ENCODE measurements at regions not wholly inside any gene's neighbourhood (a gene's known extent, or its start where the extent isn't known, plus 50 kb on each side); places are given as distances from the start of the nearest gene placed in this dataset.

- Histone ChIP-seq H3K36me3 (ENCODE audit: control insufficient read depth, insufficient read depth, low read length) (no peaks in the 10 kb centered on the region), H3K9me3 (ENCODE audit: control insufficient read depth, low read length) (no peaks in the 10 kb centered on the region), H3K27ac (ENCODE audit: low read depth, low read length, severe bottlenecking) (peak overlapping the region; percentile 75), H3K4me1 (ENCODE audit: control insufficient read depth, insufficient read depth, low read length, poor library complexity, severe bottlenecking) (peaks cover 20% of the 10 kb centered on the region), H3K4me3 (ENCODE audit: extremely low read depth, insufficient read depth, low read length, poor library complexity, severe bottlenecking) (no peak overlapping the region)
- WGBS, 2 experiments (ENCODE audit: insufficient coverage in 2 of 2): no CpG with 5 or more reads among the region's 2 CpGs
Measured at GRCh38 chr4:41437111-41437536, 100.8 kb upstream of the LIMCH1 start.

DNA sequence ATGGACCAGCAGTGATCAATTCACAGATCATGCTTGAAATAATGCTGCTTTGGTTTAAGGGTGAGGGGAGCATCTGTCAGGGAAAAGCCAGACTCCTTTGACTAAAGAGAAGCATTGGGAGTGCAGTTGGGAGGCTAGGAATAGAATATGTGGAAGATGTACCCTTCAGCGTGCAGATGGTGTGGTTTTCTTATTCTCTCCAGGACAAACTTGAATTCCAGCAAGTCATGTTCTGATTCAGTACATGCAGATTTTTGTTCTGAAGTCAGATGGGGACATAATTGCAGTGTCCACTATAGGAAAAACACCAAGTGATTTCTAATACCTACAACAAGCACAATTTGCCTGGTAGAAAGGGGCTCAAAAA, 99.0 kb upstream of the LIMCH1 start:
- Histone ChIP-seq H3K36me3 (ENCODE audit: control insufficient read depth, insufficient read depth, low read length) (no peaks in the 10 kb centered on the region), H3K27ac (ENCODE audit: low read depth, low read length, severe bottlenecking) (no peak overlapping the region)

GRCh38 chr4:41442810-41443209, 95.1 kb upstream of the LIMCH1 start:
- Histone ChIP-seq H3K4me1 (ENCODE audit: control insufficient read depth, insufficient read depth, low read length, poor library complexity, severe bottlenecking) (no peaks in the 10 kb centered on the region), H3K27ac (ENCODE audit: low read depth, low read length, severe bottlenecking) (no peak overlapping the region), H3K36me3 (ENCODE audit: control insufficient read depth, insufficient read depth, low read length) (no peaks in the 10 kb centered on the region), H3K4me3 (ENCODE audit: extremely low read depth, insufficient read depth, low read length, poor library complexity, severe bottlenecking) (no peak overlapping the region), H3K9me3 (ENCODE audit: control insufficient read depth, low read length) (no peaks in the 10 kb centered on the region)

More for the DNA sequence above, 99.0 kb upstream of the LIMCH1 start:
- H3K9me3 ChIP-seq (ENCODE audit: control insufficient read depth, low read length): no peaks in the 10 kb centered on the region
- H3K4me1 ChIP-seq (ENCODE audit: control insufficient read depth, insufficient read depth, low read length, poor library complexity, severe bottlenecking): peaks cover 12% of the 10 kb centered on the region
- 100% methylated on average over 1 of the region's 1 CpG; no CpG with 5 or more reads in 1 of the 2 experiments for WGBS, 2 experiments (ENCODE audit: insufficient coverage in 2 of 2)
- no peak overlapping the region for H3K4me3 ChIP-seq (ENCODE audit: extremely low read depth, insufficient read depth, low read length, poor library complexity, severe bottlenecking)

- no peak overlapping the region for H3K4me3 ChIP-seq (ENCODE audit: extremely low read depth, insufficient read depth, low read length, poor library complexity, severe bottlenecking)
- WGBS, 2 experiments (ENCODE audit: insufficient coverage in 2 of 2): 77 to 89% methylated on average over 2 to 3 of the region's 5 CpGs
- H3K27ac ChIP-seq (ENCODE audit: low read depth, low read length, severe bottlenecking): no peak overlapping the region
- no peaks in the 10 kb centered on the region for H3K4me1 ChIP-seq (ENCODE audit: control insufficient read depth, insufficient read depth, low read length, poor library complexity, severe bottlenecking)
- no peaks in the 10 kb centered on the region for H3K9me3 ChIP-seq (ENCODE audit: control insufficient read depth, low read length)
- no peaks in the 10 kb centered on the region for H3K36me3 ChIP-seq (ENCODE audit: control insufficient read depth, insufficient read depth, low read length)
Measured at GRCh38 chr4:41443340-41444079, 94.4 kb upstream of the LIMCH1 start.

- Histone ChIP-seq H3K36me3 (ENCODE audit: control insufficient read depth, insufficient read depth, low read length) (no peaks in the 10 kb centered on the region), H3K4me3 (ENCODE audit: extremely low read depth, insufficient read depth, low read length, poor library complexity, severe bottlenecking) (no peak overlapping the region), H3K9me3 (ENCODE audit: control insufficient read depth, low read length) (no peaks in the 10 kb centered on the region), H3K27ac (ENCODE audit: low read depth, low read length, severe bottlenecking) (no peak overlapping the region), H3K4me1 (ENCODE audit: control insufficient read depth, insufficient read depth, low read length, poor library complexity, severe bottlenecking) (peaks cover 6% of the 10 kb centered on the region)
- 80% methylated on average over 1 of the region's 1 CpG; no CpG with 5 or more reads in 1 of the 2 experiments for WGBS, 2 experiments (ENCODE audit: insufficient coverage in 2 of 2)
Measured at GRCh38 chr4:41446391-41446790, 91.6 kb upstream of the LIMCH1 start.

DNA sequence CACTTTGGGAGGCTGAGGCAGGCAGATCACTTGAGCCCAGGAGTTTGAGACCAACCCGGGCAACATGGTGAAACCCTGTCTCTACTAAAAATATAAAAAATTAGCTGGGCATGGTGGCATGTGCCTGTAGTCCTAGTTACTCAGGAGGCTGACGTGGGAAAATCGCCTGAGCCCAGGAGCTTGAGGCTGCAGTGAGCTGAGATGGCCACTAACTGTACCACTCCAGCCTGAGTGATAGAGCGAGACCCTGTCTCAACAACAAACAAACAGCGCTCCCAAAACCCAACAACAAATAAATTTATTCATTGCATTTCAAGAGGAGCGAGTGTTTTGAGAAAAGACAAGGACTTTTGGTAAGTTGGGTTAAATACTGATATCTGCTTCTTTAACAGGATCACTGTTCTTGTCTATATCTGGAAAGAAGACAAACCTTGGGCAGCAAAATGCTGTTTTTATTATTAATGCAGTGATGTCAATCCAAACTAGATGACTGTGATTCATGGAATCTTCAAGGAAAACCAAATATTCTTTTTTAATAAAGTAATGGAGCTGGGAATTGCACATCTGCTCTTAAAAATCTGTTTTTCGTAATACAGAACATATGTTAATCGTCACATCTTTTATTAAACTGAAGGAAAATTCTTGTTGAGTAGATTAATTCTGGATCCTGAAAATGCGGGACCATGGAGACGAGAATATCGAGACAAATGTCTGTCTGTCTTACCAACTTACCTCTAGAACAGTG, 90.8 kb upstream of the LIMCH1 start:
- Histone ChIP-seq H3K4me3 (ENCODE audit: extremely low read depth, insufficient read depth, low read length, poor library complexity, severe bottlenecking) (no peak overlapping the region), H3K9me3 (ENCODE audit: control insufficient read depth, low read length) (no peaks in the 10 kb centered on the region), H3K27ac (ENCODE audit: low read depth, low read length, severe bottlenecking) (no peak overlapping the region), H3K36me3 (ENCODE audit: control insufficient read depth, insufficient read depth, low read length) (no peaks in the 10 kb centered on the region), H3K4me1 (ENCODE audit: control insufficient read depth, insufficient read depth, low read length, poor library complexity, severe bottlenecking) (peaks cover 6% of the 10 kb centered on the region)
- 83 to 89% methylated on average over 2 to 6 of the region's 11 CpGs for WGBS, 2 experiments (ENCODE audit: insufficient coverage in 2 of 2)

GRCh38 chr4:41448934-41449333, 89.0 kb upstream of the LIMCH1 start:
- Histone ChIP-seq H3K4me1 (ENCODE audit: control insufficient read depth, insufficient read depth, low read length, poor library complexity, severe bottlenecking) (peaks cover 6% of the 10 kb centered on the region), H3K36me3 (ENCODE audit: control insufficient read depth, insufficient read depth, low read length) (no peaks in the 10 kb centered on the region), H3K27ac (ENCODE audit: low read depth, low read length, severe bottlenecking) (no peak overlapping the region), H3K9me3 (ENCODE audit: control insufficient read depth, low read length) (no peaks in the 10 kb centered on the region), H3K4me3 (ENCODE audit: extremely low read depth, insufficient read depth, low read length, poor library complexity, severe bottlenecking) (no peak overlapping the region)
- 86 to 87% methylated on average over 7 of the region's 7 CpGs for WGBS, 2 experiments (ENCODE audit: insufficient coverage in 2 of 2)

- Histone ChIP-seq H3K27ac (ENCODE audit: low read depth, low read length, severe bottlenecking) (no peak overlapping the region), H3K9me3 (ENCODE audit: control insufficient read depth, low read length) (no peaks in the 10 kb centered on the region), H3K4me1 (ENCODE audit: control insufficient read depth, insufficient read depth, low read length, poor library complexity, severe bottlenecking) (peaks cover 6% of the 10 kb centered on the region), H3K36me3 (ENCODE audit: control insufficient read depth, insufficient read depth, low read length) (no peaks in the 10 kb centered on the region), H3K4me3 (ENCODE audit: extremely low read depth, insufficient read depth, low read length, poor library complexity, severe bottlenecking) (no peak overlapping the region)
- 92 to 100% methylated on average over 2 of the region's 3 CpGs for WGBS, 2 experiments (ENCODE audit: insufficient coverage in 2 of 2)
Measured at GRCh38 chr4:41451961-41452360, 86.0 kb upstream of the LIMCH1 start.

- Histone ChIP-seq H3K36me3 (ENCODE audit: control insufficient read depth, insufficient read depth, low read length) (no peaks in the 10 kb centered on the region), H3K9me3 (ENCODE audit: control insufficient read depth, low read length) (no peaks in the 10 kb centered on the region), H3K4me3 (ENCODE audit: extremely low read depth, insufficient read depth, low read length, poor library complexity, severe bottlenecking) (no peak overlapping the region), H3K4me1 (ENCODE audit: control insufficient read depth, insufficient read depth, low read length, poor library complexity, severe bottlenecking) (peaks cover 6% of the 10 kb centered on the region), H3K27ac (ENCODE audit: low read depth, low read length, severe bottlenecking) (no peak overlapping the region)
- no CpG with 5 or more reads among the region's 6 CpGs for WGBS, 2 experiments (ENCODE audit: insufficient coverage in 2 of 2)
Measured at GRCh38 chr4:41452484-41453225, 85.3 kb upstream of the LIMCH1 start.

GRCh38 chr4:41454423-41454822, 83.5 kb upstream of the LIMCH1 start:
- 52 to 80% methylated on average over 1 to 4 of the region's 4 CpGs for WGBS, 2 experiments (ENCODE audit: insufficient coverage in 2 of 2)

More at GRCh38 chr4:41454423-41454822, 83.5 kb upstream of the LIMCH1 start:
- H3K4me1 ChIP-seq (ENCODE audit: control insufficient read depth, insufficient read depth, low read length, poor library complexity, severe bottlenecking): no peaks in the 10 kb centered on the region
- H3K9me3 ChIP-seq (ENCODE audit: control insufficient read depth, low read length): no peaks in the 10 kb centered on the region
- no peaks in the 10 kb centered on the region for H3K36me3 ChIP-seq (ENCODE audit: control insufficient read depth, insufficient read depth, low read length)
- no peak overlapping the region for H3K27ac ChIP-seq (ENCODE audit: low read depth, low read length, severe bottlenecking)
- H3K4me3 ChIP-seq (ENCODE audit: extremely low read depth, insufficient read depth, low read length, poor library complexity, severe bottlenecking): no peak overlapping the region
